HepG2 (cell line): ENCODE measurements at regions not wholly inside any gene's neighbourhood (a gene's known extent, or its start where the extent isn't known, plus 50 kb on each side); places are given as distances from the start of the nearest gene placed in this dataset.

Experiments
- ATAC-seq: fragments of 200-7000 bp; cut with Tn5 transposase; 3 replicates; pipeline ENCODE4 v1.9.1; 2020; ENCODE audit warnings: mild to moderate bottlenecking, moderate library complexity
- BruUV-seq: library from RNA; stranded (reverse); fragments of 400-500 nt; replicated peaks from 2 replicates; lab custom pipeline; 2021; lab: Mats Ljungman, UMichigan
- CTCF ChIA-PET: fragments of 300-600 bp; formaldehyde crosslinking; extraction: SDS; loops from one replicate; lab custom pipeline; 2021; ENCODE audit warnings: low total read pairs, inconsistent platforms, low intra/inter-chr PET ratio; lab: Yijun Ruan, JAX
- POLR2A ChIA-PET: fragments of 350-600 bp; sonication (Branson Sonifier 250); formaldehyde crosslinking; loops from one replicate; lab custom pipeline; 2020; ENCODE audit warnings: antibody characterized with exemption, inconsistent platforms; lab: Yijun Ruan, JAX
- DNase-seq: peaks from one replicate; pipeline ENCODE4 v3.0.0-alpha.2; 2015; ENCODE audit warnings: low spot score
- FAIRE-seq: peaks from 3 replicates; lab custom pipeline; 2011; peaks lifted over from hg19 to GRCh38; lab: Jason Lieb, UNC
- H2AFZ ChIP-seq: one replicate; pipeline ENCODE4 v1.6.1; 2011; ENCODE audit warnings: low read length, inconsistent platforms
- H3K27ac ChIP-seq: fragments of 300-600 bp; 3 replicates; pipeline ENCODE4 v1.8.0; 2011; ENCODE audit warnings: mixed run types, mild to moderate bottlenecking, mixed read lengths, low read length, inconsistent platforms; ENCODE audit not compliant: insufficient read depth; ENCODE audit errors: extremely low read length
- H3K27me3 ChIP-seq, 2 experiments: fragments of 200-600 bp in 1 of 2; 2 replicates in 1 of 2; 3 replicates in 1 of 2; pipeline versions ENCODE4 v1.6.0 to v1.8.0; 2011; ENCODE audit warnings: low read length in 2 of 2, mild to moderate bottlenecking in 2 of 2, moderate library complexity in 2 of 2, inconsistent platforms in 1 of 2; ENCODE audit not compliant: insufficient read depth in 2 of 2, control insufficient read depth in 1 of 2
- H3K36me3 ChIP-seq, 2 experiments: fragments of 200-600 bp in 1 of 2; replicated peaks in 1 of 2; 2 replicates in 1 of 2; 3 replicates in 1 of 2; pipeline versions ENCODE4 v1.5.1 to v1.8.0; 2011; ENCODE audit warnings: low read length in 2 of 2, inconsistent platforms in 1 of 2; ENCODE audit not compliant: insufficient read depth in 2 of 2, control insufficient read depth in 1 of 2
- H3K4me1 ChIP-seq: 2 replicates; pipeline ENCODE4 v1.5.1; 2012; ENCODE audit warnings: low read length, inconsistent platforms; ENCODE audit not compliant: insufficient read depth
- H3K4me2 ChIP-seq: 2 replicates; pipeline ENCODE4 v1.6.0; 2011; ENCODE audit warnings: low read depth, low read length, inconsistent platforms
- H3K4me3 ChIP-seq, 3 experiments: fragments of 200-600 bp in 1 of 3; sonication (generic), shearing (Covaris generic) in 1 of 3; replicated peaks in 1 of 3; 2 replicates each; pipeline ENCODE4 v1.5.1; 2011 to 2016; ENCODE audit warnings: low read length in 3 of 3, inconsistent platforms in 2 of 3, low read depth in 2 of 3, mild to moderate bottlenecking in 2 of 3, control low read depth in 1 of 3, mixed read lengths in 1 of 3; ENCODE audit not compliant: insufficient read depth in 1 of 3
- H3K79me2 ChIP-seq: one replicate; pipeline ENCODE4 v1.6.1; 2011; ENCODE audit warnings: low read length, inconsistent platforms; ENCODE audit not compliant: insufficient read depth
- H3K9ac ChIP-seq: 2 replicates; pipeline ENCODE4 v1.6.0; 2011; ENCODE audit warnings: mild to moderate bottlenecking, low read depth, low read length, inconsistent platforms; ENCODE audit not compliant: insufficient read depth
- H3K9me3 ChIP-seq: 2 replicates; pipeline ENCODE4 v1.5.1; 2012; ENCODE audit warnings: mild to moderate bottlenecking, low read length
- H4K20me1 ChIP-seq: 2 replicates; pipeline ENCODE4 v1.6.0; 2011; ENCODE audit warnings: inconsistent platforms, mild to moderate bottlenecking, low read length, moderate library complexity; ENCODE audit not compliant: insufficient read depth
- CCAR2 ChIP-seq: fragments of 200-400 bp; formaldehyde crosslinking; optimal IDR thresholded peaks from 2 replicates; pipeline ENCODE3; 2018; ENCODE audit warnings: low read depth, mild to moderate bottlenecking, low read length, moderate library complexity
- ETV5 ChIP-seq: IDR thresholded peaks from 2 replicates; pipeline ENCODE4 v1.6.1; 2018; ENCODE audit warnings: missing biosample characterization, missing genetic modification reagents, inconsistent platforms, borderline replicate concordance
- GTF3A ChIP-seq: sonication (generic); formaldehyde crosslinking; conservative IDR thresholded peaks from 2 replicates; pipeline ENCODE4 v1.4.0; 2020; ENCODE audit warnings: mild to moderate bottlenecking, missing genetic modification reagents
- SRF ChIP-seq: IDR thresholded peaks from 2 replicates; pipeline ENCODE4 v1.6.1; 2011; ENCODE audit warnings: mild to moderate bottlenecking, low read depth, low read length, moderate library complexity
- ZNF18 ChIP-seq: sonication (generic); formaldehyde crosslinking; IDR thresholded peaks from 2 replicates; pipeline ENCODE4 v1.8.0; 2022; ENCODE audit warnings: mild to moderate bottlenecking, missing genetic modification reagents; ENCODE audit not compliant: insufficient replicate concordance
- ZNF20 ChIP-seq: sonication (generic); formaldehyde crosslinking; IDR thresholded peaks from 2 replicates; pipeline ENCODE4 v1.4.0; 2020; ENCODE audit warnings: mild to moderate bottlenecking, moderate library complexity, missing genetic modification reagents
- ZNF232 ChIP-seq: sonication (generic); formaldehyde crosslinking; IDR thresholded peaks from 2 replicates; pipeline ENCODE4 v1.4.0; 2020; ENCODE audit warnings: missing genetic modification reagents, borderline replicate concordance
- ZNF501 ChIP-seq: sonication (generic); formaldehyde crosslinking; IDR thresholded peaks from 2 replicates; pipeline ENCODE4 v1.5.1; 2020; ENCODE audit warnings: mild to moderate bottlenecking, moderate library complexity, missing genetic modification reagents
- ZNF569 ChIP-seq: sonication (generic); formaldehyde crosslinking; IDR thresholded peaks from 2 replicates; pipeline ENCODE4 v1.5.0; 2020; ENCODE audit warnings: mild to moderate bottlenecking, missing genetic modification reagents, moderate library complexity, borderline replicate concordance
- WGBS: methylation state at CpG from one replicate; pipeline ENCODE4 v1.1.6; 2017; ENCODE audit warnings: low lambda C conversion rate; 5-methylcytosine and 5-hydroxymethylcytosine counted together
- in situ Hi-C: cut with HindIII; loops from 2 replicates; pipeline ENCODE4 v1.10.0; 2017; ENCODE audit warnings: low pct_unique_long_range_greater_than_20kb; ENCODE audit not compliant: extremely low pct_ligation_motif_present
- intact Hi-C: fragments of 100-400 bp; cut with micrococcal nuclease; formaldehyde crosslinking; loops from one replicate; pipeline ENCODE4 v1.10.0; 2022; ENCODE audit not compliant: unreplicated experiment
- TF ChIP-seq, protein P1 (sequence below): sonication (generic); formaldehyde crosslinking; IDR thresholded peaks from 2 replicates; pipeline ENCODE4 v1.5.1; 2020; ENCODE audit warnings: missing genetic modification reagents, mild to moderate bottlenecking, borderline replicate concordance

GRCh38 chr18:41621177-41621576 lies 333.9 kb upstream of the PIK3C3 start:
- 0% methylated on average over 1 of the region's 1 CpG for WGBS
- CTCF ChIA-PET, result no interaction called here

GRCh38 chr18:41618147-41618546 lies 336.9 kb upstream of the PIK3C3 start:
- ChIA-PET POLR2A (no interaction called here), CTCF (no interaction called here)
- DNase-seq, result no peak
- Histone ChIP-seq H3K4me1 (no peaks in the 10 kb centered on the region), H3K27ac (no peak overlapping the region), H3K79me2 (no peaks in the 10 kb centered on the region), H3K9me3 (no peaks in the 10 kb centered on the region), H4K20me1 (no peaks in the 10 kb centered on the region), H3K27me3 (no peaks in the 10 kb centered on the region), H2AFZ (no peak overlapping the region), H3K9ac (no peak overlapping the region), H3K4me2 (no peak overlapping the region), H3K4me3 (no peak overlapping the region), H3K36me3 (no peaks in the 10 kb centered on the region)
- FAIRE-seq, result no peak
- in situ Hi-C loops, result no loop called here
- intact Hi-C loops, result no loop called here
- WGBS, result 0% methylated on average over 1 of the region's 1 CpG
- no TSS peak for BruUV-seq
- no peak for ATAC-seq
- TF ChIP-seq ZNF569 (CRISPR knock-in tag) (no peak), ZNF20 (no peak), SRF (no peak), ETV5 (CRISPR knock-in tag) (no peak), CCAR2 (no peak), ZNF232 (CRISPR knock-in tag) (no peak)
- TF ChIP-seq, protein P1, sequence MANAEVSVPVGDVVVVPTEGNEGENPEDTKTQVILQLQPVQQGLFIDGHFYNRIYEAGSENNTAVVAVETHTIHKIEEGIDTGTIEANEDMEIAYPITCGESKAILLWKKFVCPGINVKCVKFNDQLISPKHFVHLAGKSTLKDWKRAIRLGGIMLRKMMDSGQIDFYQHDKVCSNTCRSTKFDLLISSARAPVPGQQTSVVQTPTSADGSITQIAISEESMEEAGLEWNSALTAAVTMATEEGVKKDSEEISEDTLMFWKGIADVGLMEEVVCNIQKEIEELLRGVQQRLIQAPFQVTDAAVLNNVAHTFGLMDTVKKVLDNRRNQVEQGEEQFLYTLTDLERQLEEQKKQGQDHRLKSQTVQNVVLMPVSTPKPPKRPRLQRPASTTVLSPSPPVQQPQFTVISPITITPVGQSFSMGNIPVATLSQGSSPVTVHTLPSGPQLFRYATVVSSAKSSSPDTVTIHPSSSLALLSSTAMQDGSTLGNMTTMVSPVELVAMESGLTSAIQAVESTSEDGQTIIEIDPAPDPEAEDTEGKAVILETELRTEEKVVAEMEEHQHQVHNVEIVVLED (CRISPR knock-in tag), result no peak

More at GRCh38 chr18:41621177-41621576, 333.9 kb upstream of the PIK3C3 start:
- ATAC-seq (no peak), FAIRE-seq (no peak), DNase-seq (no peak)
- H3K4me3 ChIP-seq, result no peak overlapping the region
- no peaks in the 10 kb centered on the region for H3K4me1 ChIP-seq
- H3K4me2 ChIP-seq, result no peak overlapping the region
- no peaks in the 10 kb centered on the region for H3K36me3 ChIP-seq
- H3K9ac ChIP-seq, result no peak overlapping the region
- H4K20me1 ChIP-seq, result no peaks in the 10 kb centered on the region
- POLR2A ChIA-PET, result no interaction called here
- TF ChIP-seq ZNF501 (CRISPR knock-in tag), result no peak
- TF ChIP-seq GTF3A (CRISPR knock-in tag), result no peak
- no peak for TF ChIP-seq ZNF18 (CRISPR knock-in tag)
- no peaks in the 10 kb centered on the region for H3K27me3 ChIP-seq
- no TSS peak for BruUV-seq
- H3K27ac ChIP-seq, result no peak overlapping the region
- no peak overlapping the region for H2AFZ ChIP-seq
- in situ Hi-C loops (no loop called here), intact Hi-C loops (no loop called here)
- no peaks in the 10 kb centered on the region for H3K9me3 ChIP-seq
- no peaks in the 10 kb centered on the region for H3K79me2 ChIP-seq
